B cell (primary cell): ENCODE measurements at regions not wholly inside any gene's neighbourhood (a gene's known extent, or its start where the extent isn't known, plus 50 kb on each side); places are given as distances from the start of the nearest gene placed in this dataset.

Source experiments
- ATAC-seq: fragments of 200-7000 bp; cut with Tn5 transposase; one replicate; pipeline ENCODE4 v1.10.0; 2021; ENCODE audit warnings: low read depth, mild to moderate bottlenecking, moderate number of reproducible peaks, moderate library complexity
- CTCF ChIA-PET: fragments of 350-600 bp; sonication (Branson Sonifier 250); formaldehyde crosslinking; loops from one replicate; lab custom pipeline; 2021; ENCODE audit warnings: antibody characterized with exemption, inconsistent platforms; lab: Charles Lee
- POLR2A ChIA-PET: fragments of 350-600 bp; sonication (Branson Sonifier 250); formaldehyde crosslinking; loops from one replicate; lab custom pipeline; 2021; ENCODE audit warnings: antibody characterized with exemption; lab: Charles Lee
- DNase-seq: peaks from one replicate; pipeline ENCODE4 v3.0.0; 2013
- H2AFZ ChIP-seq: 2 replicates; pipeline ENCODE4 v1.6.1; 2012; ENCODE audit warnings: mild to moderate bottlenecking, low read depth, low read length; ENCODE audit not compliant: insufficient read depth, poor library complexity, severe bottlenecking
- H3K27ac ChIP-seq, 2 donors: 1 replicate in 1 of 2; 2 replicates in 1 of 2; pipeline ENCODE4 v1.5.1; 2012 to 2013; ENCODE audit warnings: low read length in 2 of 2, mild to moderate bottlenecking in 2 of 2, moderate library complexity in 1 of 2
- H3K27me3 ChIP-seq, 4 experiments: fragments of 200-600 bp in 1 of 4; sonication (generic) in 1 of 4; replicated peaks in 1 of 4; 1 replicate in 2 of 4; 2 replicates in 2 of 4; pipeline versions ENCODE4 v1.6.1 to v1.7.0; 2013 to 2016; ENCODE audit warnings: low read length in 3 of 4, mild to moderate bottlenecking in 2 of 4, mixed read lengths in 1 of 4, moderate library complexity in 1 of 4; ENCODE audit not compliant: insufficient read depth in 4 of 4, control insufficient read depth in 3 of 4; ENCODE audit errors: control extremely low read depth in 1 of 4
- H3K36me3 ChIP-seq, 2 experiments: replicated peaks in 1 of 2; 1 replicate in 1 of 2; 2 replicates in 1 of 2; pipeline versions ENCODE4 v1.6.1 to v1.7.1; 2013; ENCODE audit warnings: low read length in 1 of 2; ENCODE audit not compliant: insufficient read depth in 2 of 2, control insufficient read depth in 1 of 2; ENCODE audit errors: control extremely low read depth in 1 of 2, extremely low read depth in 1 of 2
- H3K4me1 ChIP-seq, 2 donors: fragments of 200-600 bp in 1 of 2; sonication (generic) in 1 of 2; 1 replicate in 1 of 2; 2 replicates in 1 of 2; pipeline versions ENCODE4 v1.5.1 to v1.6.1; 2013 to 2017; ENCODE audit warnings: low read length in 2 of 2; ENCODE audit not compliant: control insufficient read depth in 2 of 2, insufficient read depth in 2 of 2
- H3K4me2 ChIP-seq: replicated peaks from 2 replicates; pipeline ENCODE3; 2012; ENCODE audit warnings: mild to moderate bottlenecking, low read depth, low read length; ENCODE audit not compliant: poor library complexity, severe bottlenecking
- H3K4me3 ChIP-seq, 5 experiments: fragments of 200-600 bp in 1 of 5; sonication (generic) in 1 of 5; 1 replicate in 3 of 5; 2 replicates in 2 of 5; pipeline versions ENCODE4 v1.5.1 to v1.7.0; 2011 to 2016; ENCODE audit warnings: low read length in 4 of 5, mild to moderate bottlenecking in 4 of 5, low read depth in 2 of 5, control low read depth in 1 of 5, moderate library complexity in 1 of 5; ENCODE audit not compliant: insufficient read depth in 1 of 5; ENCODE audit errors: control extremely low read depth in 1 of 5, extremely low read depth in 1 of 5
- H3K79me2 ChIP-seq: fragments of 200-600 bp; sonication (generic); one replicate; pipeline ENCODE4 v1.6.0; 2016; ENCODE audit warnings: low read length; ENCODE audit not compliant: control insufficient read depth, insufficient read depth
- H3K9ac ChIP-seq: fragments of 200-600 bp; sonication (generic); 2 replicates; pipeline ENCODE4 v1.6.1; 2017; ENCODE audit warnings: mild to moderate bottlenecking, low read length, moderate library complexity
- H3K9me3 ChIP-seq, 3 donors: one replicate each; pipeline versions ENCODE4 v1.6.1 to v1.7.1; 2013; ENCODE audit warnings: low read length in 2 of 3; ENCODE audit not compliant: control insufficient read depth in 2 of 3, insufficient read depth in 1 of 3; ENCODE audit errors: control extremely low read depth in 1 of 3
- H4K20me1 ChIP-seq: 2 replicates; pipeline ENCODE4 v1.6.0; 2012; ENCODE audit warnings: mild to moderate bottlenecking, low read length; ENCODE audit not compliant: insufficient read depth, control insufficient read depth, poor library complexity, severe bottlenecking
- H3K27ac Mint-ChIP-seq: one replicate; pipeline ENCODE4 v1.8.0; 2021; ENCODE audit warnings: mixed read lengths
- H3K27me3 Mint-ChIP-seq: one replicate; pipeline ENCODE4 v1.8.0; 2021; ENCODE audit warnings: mixed read lengths
- H3K4me1 Mint-ChIP-seq: one replicate; pipeline ENCODE4 v1.8.0; 2021; ENCODE audit warnings: mixed read lengths
- H3K4me3 Mint-ChIP-seq: one replicate; pipeline ENCODE4 v1.8.0; 2021; ENCODE audit warnings: mixed read lengths
- H3K9me3 Mint-ChIP-seq: one replicate; pipeline ENCODE4 v1.8.0; 2022; ENCODE audit warnings: mixed read lengths; ENCODE audit not compliant: insufficient read depth
- EZH2 ChIP-seq: IDR thresholded peaks from 2 replicates; pipeline ENCODE4 v1.6.1; 2012; ENCODE audit warnings: borderline replicate concordance, low read depth, mild to moderate bottlenecking, moderate library complexity, low read length; ENCODE audit not compliant: insufficient read depth, poor library complexity, severe bottlenecking
- WGBS: methylation state at CpG from one replicate; pipeline ENCODE4 v1.1.5; 2013; ENCODE audit warnings: missing lambda C conversion rate; ENCODE audit not compliant: insufficient coverage; 5-methylcytosine and 5-hydroxymethylcytosine counted together
- intact Hi-C: fragments of 100-400 bp; cut with micrococcal nuclease; formaldehyde crosslinking; loops from one replicate; pipeline ENCODE4 v1.10.0; 2022
- TF ChIP-seq, protein P1 (sequence below): fragments of 200-600 bp; IDR thresholded peaks from one replicate; pipeline ENCODE4 v1.8.0; 2022; ENCODE audit warnings: antibody characterized with exemption, mild to moderate bottlenecking

DNA sequence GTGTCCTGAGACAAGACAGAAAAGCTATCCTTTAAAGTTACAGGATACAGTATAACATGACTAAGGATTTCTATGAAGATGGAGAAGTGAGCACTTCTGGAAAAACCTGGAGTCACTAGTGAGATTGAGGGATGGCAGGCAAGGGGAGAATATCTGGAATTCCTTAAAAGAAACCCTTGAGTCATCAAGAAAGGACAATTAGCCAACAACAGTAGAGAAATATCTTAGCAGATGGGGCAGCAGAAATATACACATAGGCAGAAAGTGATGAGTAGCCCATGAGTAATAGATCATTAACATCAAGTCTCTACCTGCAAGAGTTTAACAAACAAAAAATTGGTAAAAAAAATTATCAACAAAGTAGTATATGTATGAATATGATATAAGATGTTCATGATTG lies 858.8 kb upstream of the FRG1 start:
- ChIA-PET CTCF (no interaction called here), POLR2A (no interaction called here)
- Histone ChIP-seq H3K4me2 (no peak overlapping the region), H2AFZ (no peak overlapping the region), H3K27me3 (no peaks in the 10 kb centered on the region), H3K36me3 (no peaks in the 10 kb centered on the region), H3K4me1 (no peaks in the 10 kb centered on the region), H3K79me2 (no peaks in the 10 kb centered on the region), H4K20me1 (no peaks in the 10 kb centered on the region), H3K9ac (no peak overlapping the region), H3K27ac (no peak overlapping the region), H3K4me3 (no peak overlapping the region), H3K9me3 (peaks cover 0 to 4% (median 1%) of the 10 kb centered on the region in 3 donors)
- no peak for DNase-seq
- H3K27ac Mint-ChIP-seq, result no peak overlapping the region
- peaks cover 2% of the 10 kb centered on the region for H3K9me3 Mint-ChIP-seq
- H3K4me1 Mint-ChIP-seq, result no peaks in the 10 kb centered on the region
- H3K27me3 Mint-ChIP-seq, result no peaks in the 10 kb centered on the region
- H3K4me3 Mint-ChIP-seq, result no peak overlapping the region
- TF ChIP-seq EZH2, result no peak
- TF ChIP-seq, protein P1, sequence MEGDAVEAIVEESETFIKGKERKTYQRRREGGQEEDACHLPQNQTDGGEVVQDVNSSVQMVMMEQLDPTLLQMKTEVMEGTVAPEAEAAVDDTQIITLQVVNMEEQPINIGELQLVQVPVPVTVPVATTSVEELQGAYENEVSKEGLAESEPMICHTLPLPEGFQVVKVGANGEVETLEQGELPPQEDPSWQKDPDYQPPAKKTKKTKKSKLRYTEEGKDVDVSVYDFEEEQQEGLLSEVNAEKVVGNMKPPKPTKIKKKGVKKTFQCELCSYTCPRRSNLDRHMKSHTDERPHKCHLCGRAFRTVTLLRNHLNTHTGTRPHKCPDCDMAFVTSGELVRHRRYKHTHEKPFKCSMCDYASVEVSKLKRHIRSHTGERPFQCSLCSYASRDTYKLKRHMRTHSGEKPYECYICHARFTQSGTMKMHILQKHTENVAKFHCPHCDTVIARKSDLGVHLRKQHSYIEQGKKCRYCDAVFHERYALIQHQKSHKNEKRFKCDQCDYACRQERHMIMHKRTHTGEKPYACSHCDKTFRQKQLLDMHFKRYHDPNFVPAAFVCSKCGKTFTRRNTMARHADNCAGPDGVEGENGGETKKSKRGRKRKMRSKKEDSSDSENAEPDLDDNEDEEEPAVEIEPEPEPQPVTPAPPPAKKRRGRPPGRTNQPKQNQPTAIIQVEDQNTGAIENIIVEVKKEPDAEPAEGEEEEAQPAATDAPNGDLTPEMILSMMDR, result no peak
- intact Hi-C loops, result no loop called here
- no peak for ATAC-seq

DNA sequence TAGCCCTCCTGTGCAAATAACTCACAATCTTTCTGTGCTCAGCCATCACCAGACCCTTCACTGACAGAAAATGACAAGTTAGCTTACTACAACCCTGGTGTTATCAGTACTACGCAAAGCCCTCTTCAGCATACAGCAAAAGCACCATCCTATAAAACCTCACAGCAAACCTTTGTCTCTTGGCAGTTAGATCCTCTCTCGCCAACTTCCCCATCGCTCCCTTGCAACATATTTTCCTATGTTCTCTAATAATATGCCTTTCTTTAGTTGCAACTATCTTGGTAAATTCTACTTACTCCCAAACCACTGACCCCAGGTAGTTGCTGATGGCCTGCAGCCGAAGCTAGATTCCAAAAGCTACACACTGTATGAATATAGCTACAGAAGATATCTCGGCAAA lies 856.9 kb upstream of the FRG1 start:
- Histone ChIP-seq H3K4me1 (no peaks in the 10 kb centered on the region), H3K9me3 (peaks cover 0 to 4% (median 0%) of the 10 kb centered on the region in 3 donors), H3K9ac (no peak overlapping the region), H3K27me3 (no peaks in the 10 kb centered on the region), H3K36me3 (no peaks in the 10 kb centered on the region), H2AFZ (no peak overlapping the region), H3K79me2 (no peaks in the 10 kb centered on the region), H3K27ac (no peak overlapping the region), H3K4me2 (no peak overlapping the region), H3K4me3 (no peak overlapping the region), H4K20me1 (no peaks in the 10 kb centered on the region)
- Mint-ChIP-seq H3K27ac (no peak overlapping the region), H3K27me3 (no peaks in the 10 kb centered on the region), H3K9me3 (peaks cover 2% of the 10 kb centered on the region), H3K4me1 (no peaks in the 10 kb centered on the region), H3K4me3 (no peak overlapping the region)
- ChIA-PET POLR2A (no interaction called here), CTCF (no interaction called here)
- no peak for TF ChIP-seq EZH2
- TF ChIP-seq, protein P1, result no peak
- ATAC-seq, result no peak
- 100% methylated on average over 3 of the region's 5 CpGs for WGBS
- DNase-seq, result no peak
- intact Hi-C loops, result no loop called here
